PC-3 (cell line): ENCODE measurements at regions not wholly inside any gene's neighbourhood (a gene's known extent, or its start where the extent isn't known, plus 50 kb on each side); places are given as distances from the start of the nearest gene placed in this dataset.

Experiments used
- CTCF ChIP-seq: fragments of 300-600 bp; sonication (generic); conservative IDR thresholded peaks from 2 replicates; pipeline ENCODE4 v1.5.1; 2017; ENCODE audit warnings: antibody characterized with exemption, low read depth, mild to moderate bottlenecking, low read length
- EZH2 ChIP-seq: fragments of 300-600 bp; sonication (generic); IDR thresholded peaks from one replicate; pipeline ENCODE4 v1.6.1; 2017; ENCODE audit warnings: antibody characterized with exemption, mild to moderate bottlenecking, low read length; ENCODE audit not compliant: unreplicated experiment
- EZH2phosphoT487 ChIP-seq: fragments of 300-600 bp; sonication (generic); IDR thresholded peaks from 2 replicates; pipeline ENCODE4 v1.6.1; 2018; ENCODE audit warnings: mild to moderate bottlenecking, antibody characterized with exemption, low read length, borderline replicate concordance

GRCh38 chr4:103429283-103429682 lies 231.1 kb upstream of the CENPE start:
- TF ChIP-seq EZH2 (no peak), CTCF (peak; percentile 22; the same call in 1 of the 2 replicates), EZH2phosphoT487 (no peak)
